Kidney (tissue), 13 donors: ENCODE measurements at regions not wholly inside any gene's neighbourhood (a gene's known extent, or its start where the extent isn't known, plus 50 kb on each side); places are given as distances from the start of the nearest gene placed in this dataset.

ENCODE experiments used
- DNase-seq, 5 donors: peaks; one replicate each; pipeline ENCODE4 v3.0.0-alpha.2; 2013 to 2020
- FAIRE-seq: peaks from 2 replicates; lab custom pipeline; 2012; peaks lifted over from hg19 to GRCh38; lab: Jason Lieb, UNC
- H3K27ac ChIP-seq, 2 donors: one replicate each; pipeline ENCODE4 v1.7.0; 2013; ENCODE audit warnings: low read depth in 2 of 2, low read length in 2 of 2, inconsistent platforms in 1 of 2
- H3K27me3 ChIP-seq: one replicate; pipeline ENCODE4 v1.7.1; 2013; ENCODE audit warnings: low read length, inconsistent platforms; ENCODE audit not compliant: control insufficient read depth, insufficient read depth
- H3K36me3 ChIP-seq, 3 donors: one replicate each; pipeline versions ENCODE4 v1.7.0 to v1.7.1; 2013; ENCODE audit warnings: low read length in 3 of 3, control low read depth in 1 of 3, inconsistent platforms in 1 of 3; ENCODE audit not compliant: insufficient read depth in 3 of 3, control insufficient read depth in 2 of 3
- H3K4me1 ChIP-seq, 3 donors: one replicate each; pipeline versions ENCODE4 v1.7.0 to v1.7.1; 2013; ENCODE audit warnings: low read length in 3 of 3, inconsistent platforms in 1 of 3, low read depth in 1 of 3; ENCODE audit not compliant: control insufficient read depth in 2 of 3, insufficient read depth in 2 of 3
- H3K4me3 ChIP-seq, 3 donors: one replicate each; pipeline versions ENCODE4 v1.7.0 to v1.8.1; 2013; ENCODE audit warnings: low read length in 3 of 3, control low read depth in 1 of 3, inconsistent platforms in 1 of 3
- H3K9ac ChIP-seq, 3 donors: one replicate each; pipeline versions ENCODE4 v1.7.0 to v1.7.1; 2013; ENCODE audit warnings: low read length in 3 of 3, control low read depth in 1 of 3, inconsistent platforms in 1 of 3
- H3K9me3 ChIP-seq, 3 donors: one replicate each; pipeline versions ENCODE4 v1.7.0 to v1.7.1; 2013; ENCODE audit warnings: low read length in 3 of 3, control low read depth in 1 of 3, inconsistent platforms in 1 of 3; ENCODE audit not compliant: control insufficient read depth in 2 of 3, insufficient read depth in 1 of 3
- CTCF ChIP-seq: IDR thresholded peaks from 3 replicates; pipeline ENCODE4 v1.5.1; 2012; ENCODE audit warnings: mild to moderate bottlenecking, moderate library complexity, borderline replicate concordance; ENCODE audit not compliant: insufficient read depth; ENCODE audit errors: extremely low read depth
- intact Hi-C: fragments of 100-400 bp; cut with DNase I; formaldehyde crosslinking; loops from one replicate; pipeline ENCODE4 v1.11.1; 2022
- donor health status: control.
- donor health status: control.
- donor health status: control.
- donor health status: control.
- donor health status: control.
- donor health status: DM: yes; HTN: yes; CAD: no.
- donor health status: Normal renal cell carcinoma (clear cell type).

- H3K4me1 ChIP-seq: no peaks in the 10 kb centered on the region
- FAIRE-seq: no peak
- TF ChIP-seq CTCF: no peak
- no peak overlapping the region for H3K9ac ChIP-seq
- no peaks in the 10 kb centered on the region for H3K27me3 ChIP-seq
- intact Hi-C loops: no loop called here
- no peak for DNase-seq
- H3K4me3 ChIP-seq: no peak overlapping the region
- no peaks in the 10 kb centered on the region for H3K36me3 ChIP-seq
- H3K27ac ChIP-seq: no peak overlapping the region
- peaks cover 0 to 9% (median 0%) of the 10 kb centered on the region in 3 donors for H3K9me3 ChIP-seq
Observed at GRCh38 chr2:142306131-142306530, 175.3 kb upstream of the LRP1B start.

- no peak for TF ChIP-seq CTCF
- Histone ChIP-seq H3K4me3 (no peak overlapping the region), H3K36me3 (no peaks in the 10 kb centered on the region), H3K4me1 (no peaks in the 10 kb centered on the region), H3K9ac (no peak overlapping the region), H3K27me3 (no peaks in the 10 kb centered on the region), H3K9me3 (no peaks in the 10 kb centered on the region), H3K27ac (no peak overlapping the region)
- intact Hi-C loops: no loop called here
- DNase-seq: no peak
- FAIRE-seq: no peak
Observed at GRCh38 chr2:142300517-142300916, 169.7 kb upstream of the LRP1B start.

GRCh38 chr2:142299021-142299420 lies 168.2 kb upstream of the LRP1B start:
- intact Hi-C loops: no loop called here
- no peaks in the 10 kb centered on the region for H3K27me3 ChIP-seq
- H3K9ac ChIP-seq: no peak overlapping the region
- no peaks in the 10 kb centered on the region for H3K9me3 ChIP-seq
- H3K27ac ChIP-seq: no peak overlapping the region
- DNase-seq (no peak), FAIRE-seq (no peak)
- no peak overlapping the region for H3K4me3 ChIP-seq
- no peaks in the 10 kb centered on the region for H3K36me3 ChIP-seq
- no peaks in the 10 kb centered on the region for H3K4me1 ChIP-seq
- TF ChIP-seq CTCF: no peak

- H3K36me3 ChIP-seq: no peaks in the 10 kb centered on the region
- DNase-seq: no peak
- FAIRE-seq: no peak
- no peak overlapping the region for H3K9ac ChIP-seq
- H3K4me3 ChIP-seq: no peak overlapping the region
- no peak overlapping the region for H3K27ac ChIP-seq
- no peak for TF ChIP-seq CTCF
- no peaks in the 10 kb centered on the region for H3K9me3 ChIP-seq
- no peaks in the 10 kb centered on the region for H3K4me1 ChIP-seq
- no peaks in the 10 kb centered on the region for H3K27me3 ChIP-seq
- intact Hi-C loops: no loop called here
Observed at GRCh38 chr2:142294225-142294624, 163.4 kb upstream of the LRP1B start.
